ENCODE measurements at regions not wholly inside any gene's neighbourhood (a gene's known extent, or its start where the extent isn't known, plus 50 kb on each side); places are given as distances from the start of the nearest gene placed in this dataset.

DNA sequence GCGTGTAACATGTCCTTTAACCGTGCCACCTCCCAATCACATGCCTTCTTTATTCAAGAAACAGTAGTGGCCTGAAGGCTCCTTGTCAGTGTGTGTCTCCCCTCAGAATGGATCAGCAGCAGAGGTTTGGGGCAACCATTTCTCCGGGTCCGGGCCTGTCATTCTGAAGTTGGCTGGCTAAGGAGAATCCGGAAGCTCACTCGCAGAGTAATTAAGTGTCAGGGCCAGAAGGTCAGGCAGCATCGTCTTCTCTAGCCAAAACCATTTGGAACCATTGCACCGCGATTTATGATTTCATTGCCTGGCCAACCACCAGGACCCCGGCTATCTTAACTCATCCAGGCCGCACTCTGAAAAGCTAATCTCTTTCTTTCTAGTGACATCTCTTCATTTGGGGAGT, 550.8 kb downstream of the EFNB2 start:
- TF ChIP-seq, protein P1, sequence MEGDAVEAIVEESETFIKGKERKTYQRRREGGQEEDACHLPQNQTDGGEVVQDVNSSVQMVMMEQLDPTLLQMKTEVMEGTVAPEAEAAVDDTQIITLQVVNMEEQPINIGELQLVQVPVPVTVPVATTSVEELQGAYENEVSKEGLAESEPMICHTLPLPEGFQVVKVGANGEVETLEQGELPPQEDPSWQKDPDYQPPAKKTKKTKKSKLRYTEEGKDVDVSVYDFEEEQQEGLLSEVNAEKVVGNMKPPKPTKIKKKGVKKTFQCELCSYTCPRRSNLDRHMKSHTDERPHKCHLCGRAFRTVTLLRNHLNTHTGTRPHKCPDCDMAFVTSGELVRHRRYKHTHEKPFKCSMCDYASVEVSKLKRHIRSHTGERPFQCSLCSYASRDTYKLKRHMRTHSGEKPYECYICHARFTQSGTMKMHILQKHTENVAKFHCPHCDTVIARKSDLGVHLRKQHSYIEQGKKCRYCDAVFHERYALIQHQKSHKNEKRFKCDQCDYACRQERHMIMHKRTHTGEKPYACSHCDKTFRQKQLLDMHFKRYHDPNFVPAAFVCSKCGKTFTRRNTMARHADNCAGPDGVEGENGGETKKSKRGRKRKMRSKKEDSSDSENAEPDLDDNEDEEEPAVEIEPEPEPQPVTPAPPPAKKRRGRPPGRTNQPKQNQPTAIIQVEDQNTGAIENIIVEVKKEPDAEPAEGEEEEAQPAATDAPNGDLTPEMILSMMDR (IDR thresholded peaks at IDR 0.05): no peak

DNA sequence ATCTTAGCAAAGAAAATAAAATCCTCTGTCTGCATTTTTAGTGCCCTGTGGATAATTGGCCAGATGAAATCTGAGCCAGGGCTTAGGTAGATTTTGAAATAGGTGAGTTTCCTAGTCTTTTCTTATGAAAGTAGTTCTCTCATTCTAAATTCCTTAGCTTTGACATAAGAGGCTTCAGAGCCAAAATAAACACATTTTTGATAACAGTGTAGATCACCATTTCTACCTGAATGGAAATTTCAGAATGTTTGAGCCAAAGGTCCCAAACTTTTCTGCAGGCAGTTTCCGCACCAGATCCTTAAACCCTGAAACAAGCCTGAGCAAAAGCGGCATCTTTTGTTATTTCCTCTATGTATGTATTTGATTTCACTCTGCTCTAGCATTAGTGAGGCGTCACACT, 551.2 kb downstream of the EFNB2 start:
- TF ChIP-seq, protein P1 (IDR thresholded peaks at IDR 0.05): no peak

DNA sequence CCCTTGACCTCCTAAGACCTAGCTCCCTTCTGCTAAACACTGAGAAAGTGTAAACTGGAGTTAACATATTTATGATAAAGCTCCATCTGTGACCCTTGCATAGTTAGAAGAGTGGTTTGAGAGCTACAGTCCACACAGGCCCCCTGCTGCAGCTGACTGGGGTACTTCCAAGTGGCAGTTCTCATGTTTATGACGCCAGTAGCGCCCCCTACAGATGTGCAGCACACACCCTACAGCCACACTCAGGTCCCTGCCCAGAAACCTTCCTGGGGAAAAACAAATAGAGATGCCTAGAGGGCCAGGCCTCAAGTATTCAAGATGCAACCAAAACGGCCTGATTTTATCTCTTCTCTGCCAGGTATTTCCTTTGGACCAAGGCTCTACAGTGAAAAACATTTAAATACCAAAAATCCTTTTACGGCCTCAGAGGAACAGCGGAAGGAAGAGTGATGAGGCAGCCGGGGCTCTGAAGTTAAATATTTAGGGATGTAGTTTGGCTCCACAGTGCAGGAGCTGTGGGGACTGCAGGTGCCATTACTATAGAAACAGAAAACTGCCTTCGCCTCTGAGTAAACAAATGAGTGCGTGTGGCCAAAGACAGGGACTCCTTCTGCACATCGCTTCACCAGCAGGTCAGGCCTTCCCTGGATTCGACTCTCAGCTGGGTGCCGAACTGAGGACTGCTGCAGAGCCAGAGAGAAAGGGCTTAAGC, 553.1 kb downstream of the EFNB2 start:
- TF ChIP-seq, protein P1 (IDR thresholded peaks at IDR 0.05): no peak

DNA sequence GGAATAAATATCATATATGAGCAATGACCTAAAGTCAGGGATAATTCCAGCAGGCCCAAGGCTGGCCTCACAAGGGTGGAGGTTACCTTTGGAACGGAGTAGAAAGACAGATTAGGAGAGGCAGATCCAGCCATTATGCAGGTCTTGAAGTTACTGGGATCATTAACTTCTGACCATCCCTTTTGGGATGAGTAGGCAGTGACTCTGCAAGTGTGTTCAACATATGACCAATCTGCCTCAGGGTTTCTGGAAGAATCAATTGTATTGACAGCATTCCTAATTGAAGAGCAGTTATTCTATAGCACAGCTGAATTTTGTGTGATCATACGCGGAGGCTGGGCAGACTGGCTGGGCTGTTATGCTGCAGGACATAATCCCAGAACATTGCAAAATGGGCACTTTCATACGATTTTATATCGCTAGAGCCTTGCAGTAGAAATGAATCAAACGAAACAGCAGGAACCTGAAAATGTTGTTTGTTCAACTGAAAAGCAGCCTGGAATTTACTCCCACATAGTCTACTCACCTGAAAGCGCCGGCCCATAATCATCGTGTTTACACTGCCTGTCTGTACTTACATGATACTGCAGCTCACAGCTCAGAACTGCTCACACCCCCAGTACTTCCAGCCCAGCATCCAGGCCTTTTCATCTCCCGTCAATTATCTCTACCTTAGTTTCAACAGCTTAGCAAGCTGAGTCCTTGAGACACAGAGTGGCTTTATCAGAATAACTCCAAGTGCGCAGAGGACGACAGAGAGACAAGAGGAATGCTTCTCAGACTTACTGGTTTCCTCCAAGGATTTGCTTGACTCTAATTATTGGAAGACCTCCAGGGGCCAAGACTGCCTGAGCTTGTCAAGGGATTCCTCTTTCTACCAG, 556.1 kb downstream of the EFNB2 start:
- TF ChIP-seq, protein P1 (IDR thresholded peaks at IDR 0.05): no peak

DNA sequence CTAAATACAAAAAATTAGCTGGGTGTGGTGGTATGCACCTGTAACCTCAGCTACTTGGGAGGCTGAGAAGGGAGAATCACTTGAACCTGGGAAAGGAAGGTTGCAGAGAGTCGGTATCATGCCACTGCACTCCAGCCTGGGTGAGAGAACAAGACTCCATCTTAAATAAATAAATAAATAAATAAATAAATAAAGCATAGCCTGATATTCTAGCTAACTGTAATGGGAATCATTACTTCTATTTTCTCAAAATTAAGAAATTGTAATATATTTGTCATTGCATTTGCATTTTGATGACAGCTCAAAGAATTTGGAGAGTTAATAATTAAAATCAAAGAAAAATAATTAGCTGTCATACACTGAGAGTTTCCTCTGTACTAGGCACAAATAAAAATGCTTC, 561.1 kb downstream of the EFNB2 start:
- TF ChIP-seq, protein P1 (IDR thresholded peaks at IDR 0.05): no peak

DNA sequence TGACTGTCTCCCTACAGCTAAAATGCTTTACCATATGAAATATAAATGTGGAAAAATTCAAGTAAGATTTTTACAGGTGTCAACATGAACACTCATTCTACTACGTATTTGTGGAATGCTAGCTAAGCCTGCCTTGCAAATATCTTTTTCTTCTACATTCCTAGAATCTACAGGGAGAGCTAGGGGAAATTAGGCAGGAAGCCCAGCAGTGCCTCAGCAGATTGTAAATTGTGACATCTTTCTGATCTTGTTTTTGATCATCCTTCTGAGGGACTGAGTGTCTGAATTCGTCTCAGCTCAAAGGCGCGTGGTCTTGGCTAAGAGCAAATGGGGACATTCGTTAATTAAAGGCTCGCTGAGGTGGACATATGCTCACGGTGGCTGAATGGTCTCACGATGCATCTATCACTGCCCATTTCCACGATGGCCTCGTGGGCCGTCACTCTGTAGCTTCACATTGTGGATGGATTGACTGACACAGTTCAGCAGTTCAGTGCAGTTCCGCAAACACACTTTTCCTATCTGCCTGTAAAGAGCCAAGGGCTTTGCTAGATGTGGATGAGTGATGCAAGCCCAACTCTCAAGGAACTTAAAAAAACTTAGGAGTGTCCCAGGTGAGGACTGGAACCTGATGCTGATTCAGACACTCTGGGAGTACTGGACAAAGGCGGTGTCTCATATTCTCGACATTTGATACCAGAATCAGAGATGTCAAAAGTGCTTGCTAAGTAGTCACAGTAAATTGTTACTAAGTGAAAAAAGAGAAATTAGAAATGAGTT, 562.5 kb downstream of the EFNB2 start:
- TF ChIP-seq, protein P1 (IDR thresholded peaks at IDR 0.05): no peak

DNA sequence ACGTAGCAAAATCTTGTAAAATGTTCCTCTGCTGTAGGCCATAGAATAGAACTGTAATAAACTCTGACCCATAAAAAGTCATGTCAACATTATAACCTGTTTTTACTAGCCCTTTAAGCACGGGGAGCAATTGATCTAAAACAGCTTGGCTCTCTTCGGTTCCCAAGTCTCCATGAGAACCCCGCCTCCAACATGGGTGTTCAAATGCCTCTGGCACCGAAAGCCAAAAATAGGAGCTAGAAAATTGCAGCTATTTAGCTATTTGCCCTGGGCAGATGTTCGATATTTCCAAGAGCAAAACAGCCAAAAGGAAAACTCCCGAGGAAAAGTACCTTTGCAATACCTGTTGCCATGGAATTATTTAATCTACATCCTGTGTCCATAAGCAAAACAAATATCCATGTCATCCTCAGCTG, 563.1 kb downstream of the EFNB2 start:
- TF ChIP-seq, protein P1 (IDR thresholded peaks at IDR 0.05): no peak
